GM23248 (cell line): ENCODE measurements at regions not wholly inside any gene's neighbourhood (a gene's known extent, or its start where the extent isn't known, plus 50 kb on each side); places are given as distances from the start of the nearest gene placed in this dataset.
"Not testable (repeated sequence)": the region's sequence is repeated elsewhere in the genome, so short reads cannot be mapped to it uniquely, and the experiment has no call there.

Source experiments
- DNase-seq: peaks from one replicate; pipeline ENCODE4 v3.0.0-alpha.2; 2015
- H2AFZ ChIP-seq: fragments of 200-600 bp; sonication (generic); 2 replicates; pipeline ENCODE4 v1.6.1; 2016; ENCODE audit warnings: antibody characterized with exemption
- H3F3A ChIP-seq: fragments of 200-600 bp; sonication (generic); 2 replicates; pipeline ENCODE4 v1.6.1; 2016; ENCODE audit warnings: mild to moderate bottlenecking, antibody characterized with exemption, mixed run types; ENCODE audit not compliant: insufficient read depth
- H3K27ac ChIP-seq: fragments of 200-600 bp; sonication (generic); 2 replicates; pipeline ENCODE4 v1.5.1; 2016; ENCODE audit warnings: mild to moderate bottlenecking
- H3K27me3 ChIP-seq: fragments of 200-600 bp; sonication (generic); replicated peaks from 2 replicates; pipeline ENCODE4 v1.6.1; 2016; ENCODE audit warnings: mild to moderate bottlenecking; ENCODE audit not compliant: insufficient read depth
- H3K36me3 ChIP-seq: fragments of 200-600 bp; sonication (generic); 2 replicates; pipeline ENCODE4 v1.6.1; 2016; ENCODE audit warnings: low read depth, mild to moderate bottlenecking
- H3K4me1 ChIP-seq: fragments of 200-600 bp; sonication (generic); 2 replicates; pipeline ENCODE4 v1.6.1; 2016; ENCODE audit warnings: mild to moderate bottlenecking; ENCODE audit not compliant: insufficient read depth
- H3K4me2 ChIP-seq: fragments of 200-600 bp; sonication (generic); one replicate; pipeline ENCODE4 v1.6.1; 2016; ENCODE audit warnings: mild to moderate bottlenecking; ENCODE audit not compliant: unreplicated experiment
- H3K4me3 ChIP-seq: fragments of 200-600 bp; sonication (generic); 2 replicates; pipeline ENCODE4 v1.5.1; 2016; ENCODE audit warnings: mild to moderate bottlenecking
- H3K79me2 ChIP-seq: fragments of 200-600 bp; sonication (generic); 2 replicates; pipeline ENCODE4 v1.6.1; 2016; ENCODE audit warnings: mild to moderate bottlenecking; ENCODE audit not compliant: insufficient read depth
- H3K9ac ChIP-seq: fragments of 200-600 bp; sonication (generic); 2 replicates; pipeline ENCODE4 v1.6.1; 2016; ENCODE audit warnings: mild to moderate bottlenecking
- H3K9me2 ChIP-seq: fragments of 200-600 bp; sonication (generic); 2 replicates; pipeline ENCODE4 v1.6.1; 2016; ENCODE audit warnings: mixed run types, mild to moderate bottlenecking, moderate library complexity; ENCODE audit not compliant: insufficient read depth
- H3K9me3 ChIP-seq: fragments of 200-600 bp; sonication (generic); one replicate; pipeline ENCODE4 v1.6.1; 2017; ENCODE audit warnings: low read depth
- H4K20me1 ChIP-seq: fragments of 200-600 bp; sonication (generic); 2 replicates; pipeline ENCODE4 v1.6.0; 2016; ENCODE audit not compliant: insufficient read depth
- EZH2 ChIP-seq: fragments of 200-600 bp; sonication (generic); IDR thresholded peaks from 2 replicates; pipeline ENCODE4 v1.6.1; 2018; ENCODE audit warnings: antibody characterized with exemption, mild to moderate bottlenecking; ENCODE audit not compliant: insufficient read depth, poor library complexity, severe bottlenecking
- EZH2phosphoT487 ChIP-seq: fragments of 200-600 bp; sonication (generic); IDR thresholded peaks from 2 replicates; pipeline ENCODE4 v1.6.1; 2018; ENCODE audit warnings: antibody characterized with exemption, moderate library complexity, mild to moderate bottlenecking, low read depth; ENCODE audit not compliant: insufficient read depth
- WGBS, 2 experiments: methylation state at CpG; one replicate each; pipeline ENCODE4 v1.1.6; 2015 to 2017; ENCODE audit warnings: low lambda C conversion rate in 2 of 2, low coverage in 1 of 2; ENCODE audit errors: missing lambda C conversion rate in 2 of 2; 5-methylcytosine and 5-hydroxymethylcytosine counted together
- in situ Hi-C: fragments of 300-500 bp; cut with MboI; formaldehyde crosslinking; loops from 2 replicates; pipeline ENCODE4 v1.15.0; 2020

DNA sequence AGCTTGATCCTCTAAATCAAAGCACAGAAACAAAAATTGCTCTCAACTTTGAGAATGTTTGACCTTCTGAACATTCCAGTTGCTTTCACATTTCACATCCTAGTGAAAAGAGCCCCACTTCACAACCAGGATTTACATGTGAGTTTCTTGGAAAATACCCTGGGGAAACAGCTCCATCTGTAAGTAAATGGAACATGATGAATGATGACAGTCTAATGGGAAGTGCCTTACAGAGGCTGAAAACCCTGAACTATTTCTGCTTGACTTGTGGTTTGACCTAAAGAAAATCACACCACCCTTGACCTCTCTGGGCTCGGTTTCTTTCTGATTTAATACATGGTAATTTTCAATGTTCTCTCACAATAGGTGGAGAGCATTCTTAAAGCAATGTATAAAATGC lies 499.4 kb upstream of the API5 start:
- TF ChIP-seq EZH2 = no peak
- TF ChIP-seq EZH2phosphoT487 = no peak
- Histone ChIP-seq H3K9me2 (no peaks in the 10 kb centered on the region), H3F3A (no peaks in the 10 kb centered on the region), H3K79me2 (no peaks in the 10 kb centered on the region), H3K4me1 (no peaks in the 10 kb centered on the region), H3K4me2 (no peak overlapping the region), H3K4me3 (no peak overlapping the region), H3K36me3 (no peaks in the 10 kb centered on the region), H3K27ac (no peak overlapping the region), H3K27me3 (no peaks in the 10 kb centered on the region), H2AFZ (no peak overlapping the region), H3K9ac (no peak overlapping the region), H4K20me1 (no peaks in the 10 kb centered on the region), H3K9me3 (no peaks in the 10 kb centered on the region)
- DNase-seq = no peak
- in situ Hi-C loops = no loop called here
- 0 to 3% methylated on average over 1 of the region's 1 CpG for WGBS, 2 experiments

DNA sequence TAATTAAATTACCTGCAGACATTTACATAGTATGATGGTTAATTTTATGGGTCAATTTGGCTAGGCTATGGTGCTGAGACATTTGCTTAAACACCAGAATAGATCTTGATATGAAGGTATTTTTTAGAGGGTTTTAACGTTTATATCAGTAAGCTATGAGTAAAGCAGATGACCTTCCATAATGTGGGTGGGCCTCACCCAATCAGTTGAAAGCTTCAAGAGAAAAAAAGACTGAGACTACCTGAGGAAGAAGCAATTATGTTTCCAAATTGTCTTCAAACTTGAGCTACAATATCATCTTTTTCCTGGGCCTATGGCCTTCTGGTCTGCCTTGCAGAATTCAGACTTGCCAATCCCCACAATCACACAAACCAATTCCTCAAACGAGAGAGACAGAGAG lies 498.8 kb upstream of the API5 start:
- in situ Hi-C loops = no loop called here
- WGBS, 2 experiments = 17 to 27% methylated on average over 2 of the region's 2 CpGs
- H3K9me2 ChIP-seq = no peaks in the 10 kb centered on the region

GRCh38 chr11:42816471-42816870 lies 495.3 kb upstream of the API5 start:
- H3K36me3 ChIP-seq = no peaks in the 10 kb centered on the region
- H3K4me3 ChIP-seq = no peak overlapping the region
- no peak overlapping the region for H3K27ac ChIP-seq
- H4K20me1 ChIP-seq = no peaks in the 10 kb centered on the region
- H3F3A ChIP-seq = no peaks in the 10 kb centered on the region
- no peaks in the 10 kb centered on the region for H3K9me2 ChIP-seq
- in situ Hi-C loops = no loop called here
- WGBS, 2 experiments = 14 to 26% methylated on average over 2 of the region's 2 CpGs
- no peak overlapping the region for H3K9ac ChIP-seq
- H2AFZ ChIP-seq = no peak overlapping the region
- no peak for DNase-seq
- TF ChIP-seq EZH2phosphoT487 (no peak), EZH2 (no peak)
- no peak overlapping the region for H3K4me2 ChIP-seq
- no peaks in the 10 kb centered on the region for H3K4me1 ChIP-seq
- no peaks in the 10 kb centered on the region for H3K9me3 ChIP-seq
- no peaks in the 10 kb centered on the region for H3K27me3 ChIP-seq
- H3K79me2 ChIP-seq = no peaks in the 10 kb centered on the region

More for the DNA sequence above, 498.8 kb upstream of the API5 start:
- Histone ChIP-seq H3K4me3 (no peak overlapping the region), H3F3A (no peaks in the 10 kb centered on the region), H3K4me2 (no peak overlapping the region), H3K27me3 (no peaks in the 10 kb centered on the region), H4K20me1 (no peaks in the 10 kb centered on the region), H3K9ac (no peak overlapping the region), H3K4me1 (no peaks in the 10 kb centered on the region), H3K36me3 (no peaks in the 10 kb centered on the region), H3K27ac (no peak overlapping the region), H3K79me2 (no peaks in the 10 kb centered on the region), H3K9me3 (no peaks in the 10 kb centered on the region), H2AFZ (no peak overlapping the region)
- TF ChIP-seq EZH2 (no peak), EZH2phosphoT487 (no peak)
- no peak for DNase-seq

DNA sequence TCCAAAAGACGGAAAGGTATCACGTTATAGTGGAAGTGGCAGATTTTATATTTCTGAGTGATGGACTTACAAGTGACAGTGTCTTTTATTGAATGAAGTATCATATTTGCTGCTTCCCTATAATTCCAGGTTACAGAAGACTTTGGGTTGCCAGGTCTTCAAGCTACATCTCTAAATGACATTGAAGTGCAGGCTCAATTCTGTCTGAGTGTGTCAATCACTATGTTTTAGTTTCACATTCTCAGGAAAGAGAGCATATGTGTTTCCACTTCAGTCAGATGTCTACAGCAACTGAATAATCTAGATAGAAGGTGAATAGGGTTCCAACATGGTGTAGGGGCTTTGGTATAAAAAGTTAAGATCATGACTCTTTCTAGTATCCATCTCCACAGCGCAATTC lies 492.7 kb upstream of the API5 start:
- Histone ChIP-seq H3K4me3 (no peak overlapping the region), H4K20me1 (no peaks in the 10 kb centered on the region), H3K79me2 (no peaks in the 10 kb centered on the region), H3K27ac (no peak overlapping the region), H3K9me3 (no peaks in the 10 kb centered on the region), H3K36me3 (no peaks in the 10 kb centered on the region), H3K4me2 (no peak overlapping the region), H3F3A (no peaks in the 10 kb centered on the region), H3K27me3 (no peaks in the 10 kb centered on the region), H3K9ac (no peak overlapping the region), H2AFZ (no peak overlapping the region), H3K4me1 (no peaks in the 10 kb centered on the region), H3K9me2 (no peaks in the 10 kb centered on the region)
- WGBS, 2 experiments = 55 to 56% methylated on average over 3 of the region's 3 CpGs
- DNase-seq = no peak
- in situ Hi-C loops = no loop called here
- no peak for TF ChIP-seq EZH2
- no peak for TF ChIP-seq EZH2phosphoT487

DNA sequence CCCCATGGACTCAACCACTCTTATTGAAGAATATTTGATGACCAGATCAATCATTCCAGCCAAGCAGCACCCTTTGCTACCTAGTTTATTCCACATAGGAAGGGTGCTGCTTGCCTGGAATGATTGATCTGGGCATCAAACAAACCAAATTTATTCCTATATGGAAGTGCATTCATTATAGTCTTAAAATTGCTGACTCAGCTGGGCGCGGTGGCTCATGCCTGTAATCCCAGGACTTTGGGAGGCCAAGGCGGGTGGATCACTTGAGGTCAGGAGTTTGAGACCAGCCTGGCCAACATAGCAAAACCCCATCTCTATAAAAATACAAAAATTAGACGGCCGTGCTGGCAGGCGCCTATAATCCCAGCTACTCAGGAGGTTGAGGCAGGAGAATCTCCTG lies 489.6 kb upstream of the API5 start:
- H3K9me2 ChIP-seq, H3K79me2 ChIP-seq, H3K4me3 ChIP-seq, H2AFZ ChIP-seq, H3F3A ChIP-seq, H3K36me3 ChIP-seq, H3K4me1 ChIP-seq, H3K27ac ChIP-seq, DNase-seq, H3K27me3 ChIP-seq, H3K4me2 ChIP-seq, H3K9me3 ChIP-seq, in situ Hi-C loops, H4K20me1 ChIP-seq, H3K9ac ChIP-seq: not testable (repeated sequence)
- 59 to 69% methylated on average over 6 of the region's 6 CpGs for WGBS, 2 experiments
